ENCODE measurements at regions not wholly inside any gene's neighbourhood (a gene's known extent, or its start where the extent isn't known, plus 50 kb on each side); places are given as distances from the start of the nearest gene placed in this dataset.
A peak's percentile ranks its signal among the peaks of the same experiment; 100 is the strongest.

GRCh38 chr2:215876937-215877238, 136.5 kb downstream of the MREG start:
- TF ChIP-seq CTCF (IDR thresholded peaks at IDR 0.05; ENCODE audit: low read depth, low read length, missing control alignments), result no peak
- no peak overlapping the region for H3K4me3 ChIP-seq (ENCODE audit: low read depth, low read length)

GRCh38 chr2:215876139-215876936, 137.0 kb downstream of the MREG start:
- DNase-seq (ENCODE audit: low read depth), result no peak
- TF ChIP-seq CTCF (IDR thresholded peaks at IDR 0.05; ENCODE audit: low read depth, low read length, missing control alignments), result no peak
- H3K4me3 ChIP-seq (ENCODE audit: low read depth, low read length), result no peak overlapping the region

More at GRCh38 chr2:215876937-215877238, 136.5 kb downstream of the MREG start:
- DNase-seq (ENCODE audit: low read depth), result no peak

DNA sequence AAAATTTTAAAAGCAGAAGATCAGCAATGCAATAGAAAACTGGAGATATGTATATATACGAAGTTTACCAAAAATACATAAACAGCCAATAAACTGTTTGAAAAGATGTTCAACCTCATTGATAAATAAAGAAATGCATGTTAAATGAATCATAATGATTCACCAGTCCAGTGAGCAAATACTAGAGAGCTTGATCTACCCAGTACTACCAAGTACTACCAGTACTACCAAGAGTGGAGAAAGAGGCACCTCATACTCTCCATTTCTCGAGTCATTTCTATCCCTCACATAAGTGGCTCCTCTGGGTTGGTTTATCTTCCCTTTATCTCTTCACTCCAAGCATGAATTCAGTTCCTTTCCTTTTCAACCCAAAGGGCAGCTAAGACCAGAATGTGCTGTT, 138.9 kb downstream of the MREG start:
- no peak for TF ChIP-seq CTCF (IDR thresholded peaks at IDR 0.05; ENCODE audit: low read depth, low read length, missing control alignments)
- no peak for DNase-seq (ENCODE audit: low read depth)
- no peak overlapping the region for H3K4me3 ChIP-seq (ENCODE audit: low read depth, low read length)

GRCh38 chr2:215870986-215871385, 142.4 kb downstream of the MREG start:
- TF ChIP-seq CTCF (IDR thresholded peaks at IDR 0.05; ENCODE audit: low read depth, low read length, missing control alignments), result peak; percentile 67
- DNase-seq (ENCODE audit: low read depth), result no peak
- no peak overlapping the region for H3K4me3 ChIP-seq (ENCODE audit: low read depth, low read length)

DNA sequence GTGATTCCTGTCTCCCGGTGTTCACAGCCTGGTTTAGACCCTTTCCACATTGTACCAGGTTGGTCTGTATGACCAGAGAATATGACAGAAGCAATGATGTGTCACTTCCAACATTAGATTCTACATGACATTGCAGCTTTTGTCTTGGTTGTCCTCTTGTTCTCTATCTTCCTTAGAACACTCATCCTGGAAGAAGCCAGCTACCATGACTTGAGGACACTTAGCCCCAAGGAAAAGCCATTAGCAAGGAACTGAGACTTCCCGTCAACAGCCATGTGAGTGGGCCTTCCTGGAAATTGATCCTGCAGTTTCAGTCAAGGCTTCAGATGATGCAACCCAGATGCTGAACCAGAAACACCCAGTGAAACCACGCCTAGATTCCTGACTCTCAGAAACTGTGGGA, 143.3 kb downstream of the MREG start:
- H3K4me3 ChIP-seq (ENCODE audit: low read depth, low read length), result no peak overlapping the region
- TF ChIP-seq CTCF (IDR thresholded peaks at IDR 0.05; ENCODE audit: low read depth, low read length, missing control alignments), result no peak
- DNase-seq (ENCODE audit: low read depth), result no peak

DNA sequence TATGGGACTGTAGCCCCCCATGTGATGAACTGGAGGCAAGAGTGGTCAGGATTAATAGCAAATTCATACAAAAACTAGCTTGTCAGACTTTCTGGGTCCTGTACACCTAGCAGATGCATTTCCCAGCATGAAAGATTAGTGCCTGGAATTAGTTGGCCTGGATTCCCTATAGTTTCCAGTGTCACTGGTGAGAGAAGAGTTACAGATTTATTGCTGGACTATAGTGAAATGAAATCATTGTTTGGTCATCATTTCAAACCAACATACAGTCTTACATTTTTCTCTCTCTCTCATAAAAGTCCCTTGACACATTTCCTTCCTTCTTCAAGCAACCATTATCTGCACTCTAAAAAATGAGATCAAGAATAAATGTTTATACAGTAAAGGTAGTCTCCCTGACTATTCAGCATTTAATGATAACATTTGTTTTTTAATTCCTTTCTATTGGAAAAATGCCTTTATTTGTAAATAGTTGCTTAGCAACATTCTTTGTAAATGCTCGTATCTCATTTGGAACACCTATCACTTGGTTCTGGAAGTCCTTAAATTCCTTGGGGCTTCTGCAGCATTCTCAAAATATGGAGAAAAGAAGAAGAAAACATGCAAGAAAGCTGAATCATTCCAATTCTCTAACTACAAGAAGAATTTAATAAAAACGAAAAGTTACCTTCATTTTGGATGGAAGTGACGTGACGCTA, 144.4 kb downstream of the MREG start:
- H3K4me3 ChIP-seq (ENCODE audit: low read depth, low read length), result no peak overlapping the region
- DNase-seq (ENCODE audit: low read depth), result no peak
- no peak for TF ChIP-seq CTCF (IDR thresholded peaks at IDR 0.05; ENCODE audit: low read depth, low read length, missing control alignments)

Measured in GM12864 (cell line).